Activated CD8-positive, alpha-beta memory T cell treated with anti-CD3 and anti-CD28 coated beads for 36 hours (primary cell): ENCODE measurements at regions not wholly inside any gene's neighbourhood (a gene's known extent, or its start where the extent isn't known, plus 50 kb on each side); places are given as distances from the start of the nearest gene placed in this dataset.

Source experiments
- CTCF ChIA-PET: fragments of 350-600 bp; sonication (Branson Sonifier 250); formaldehyde crosslinking; loops from one replicate; lab custom pipeline; 2021; ENCODE audit warnings: antibody characterized with exemption; lab: Charles Lee
- POLR2A ChIA-PET: fragments of 350-600 bp; sonication (Branson Sonifier 250); formaldehyde crosslinking; loops from one replicate; lab custom pipeline; 2021; ENCODE audit warnings: antibody characterized with exemption; lab: Charles Lee

DNA sequence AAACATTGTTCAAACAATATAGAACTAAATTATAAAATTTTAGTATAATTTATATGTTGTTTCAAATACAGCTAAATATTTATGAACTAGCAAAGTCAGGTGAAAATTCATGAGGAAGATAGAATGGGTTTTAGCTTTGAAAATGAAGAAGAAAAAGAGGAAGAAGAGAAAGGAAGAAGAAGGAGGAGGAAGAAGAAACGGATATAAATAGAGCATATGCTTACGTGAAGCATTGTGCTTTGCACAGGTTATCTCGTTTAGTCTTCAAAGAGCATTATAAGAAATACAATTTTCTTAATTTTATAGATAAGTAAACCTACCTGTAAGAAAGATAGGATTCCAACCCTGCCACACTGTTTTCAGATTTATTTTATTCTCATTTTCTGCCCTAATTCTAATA lies 620.6 kb upstream of the DAB2 start:
- ChIA-PET POLR2A (no interaction called here), CTCF (no interaction called here)

DNA sequence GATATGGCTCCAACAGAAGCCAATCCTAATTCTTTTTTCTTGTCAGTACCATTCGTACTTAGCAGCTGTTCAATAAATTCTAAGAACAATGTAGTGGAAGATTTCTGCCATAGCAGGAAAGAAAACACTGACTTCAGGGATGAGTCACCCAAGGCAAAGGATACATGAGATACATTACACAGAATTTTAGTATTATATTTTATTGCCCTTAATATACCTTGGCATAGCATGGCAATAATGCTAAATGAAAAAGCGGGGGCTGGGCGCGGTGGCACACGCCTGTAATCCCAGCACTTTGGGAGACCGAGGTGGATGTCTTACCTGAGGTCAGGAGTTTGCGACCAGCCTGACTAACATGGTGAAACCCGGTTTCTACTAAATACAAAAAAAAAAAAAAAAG lies 619.1 kb upstream of the DAB2 start:
- ChIA-PET CTCF (interaction anchor here (0.7 kb wide), 1 partner anchor 17 kb away, joined by 3 read pairs; no protein-coding TSS in a partner anchor), POLR2A (no interaction called here)

DNA sequence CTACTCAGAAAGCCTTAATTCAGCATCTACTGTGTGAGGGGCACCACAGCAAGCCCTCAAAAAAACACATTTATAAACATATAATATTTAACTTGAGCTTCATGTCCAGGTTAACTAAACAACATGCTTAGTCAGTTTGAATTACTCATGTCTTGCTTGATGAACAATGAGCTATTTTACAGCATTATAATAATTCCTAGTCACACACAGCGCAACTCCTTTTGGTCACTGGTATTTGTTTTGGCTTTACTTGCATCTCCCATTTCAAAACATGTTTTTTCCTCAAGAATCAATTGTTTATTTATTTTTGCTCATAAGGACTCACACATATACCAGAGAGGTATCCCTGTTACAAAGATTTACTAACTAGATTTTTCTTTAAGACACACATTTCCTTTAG lies 616.7 kb upstream of the DAB2 start:
- POLR2A ChIA-PET: no interaction called here
- CTCF ChIA-PET: no interaction called here

DNA sequence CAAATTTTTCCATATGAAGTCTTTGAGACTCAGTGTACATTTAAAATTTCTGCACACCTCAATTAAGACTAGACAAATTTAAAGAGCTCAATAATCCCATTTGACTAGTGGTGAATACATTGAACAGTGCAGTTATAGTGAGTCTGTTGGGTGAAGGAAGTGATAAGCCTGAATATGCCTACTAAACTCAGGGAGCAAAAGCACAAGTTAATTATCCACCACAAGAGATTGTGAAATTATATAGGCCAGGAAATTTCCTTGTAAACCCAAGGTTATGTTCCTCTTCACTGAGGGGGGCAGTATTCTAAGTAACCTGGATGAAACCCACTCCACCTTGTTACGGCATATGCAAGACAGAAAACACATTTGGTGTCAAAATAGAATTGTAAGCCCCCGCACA lies 612.9 kb upstream of the DAB2 start:
- ChIA-PET POLR2A (no interaction called here), CTCF (no interaction called here)

DNA sequence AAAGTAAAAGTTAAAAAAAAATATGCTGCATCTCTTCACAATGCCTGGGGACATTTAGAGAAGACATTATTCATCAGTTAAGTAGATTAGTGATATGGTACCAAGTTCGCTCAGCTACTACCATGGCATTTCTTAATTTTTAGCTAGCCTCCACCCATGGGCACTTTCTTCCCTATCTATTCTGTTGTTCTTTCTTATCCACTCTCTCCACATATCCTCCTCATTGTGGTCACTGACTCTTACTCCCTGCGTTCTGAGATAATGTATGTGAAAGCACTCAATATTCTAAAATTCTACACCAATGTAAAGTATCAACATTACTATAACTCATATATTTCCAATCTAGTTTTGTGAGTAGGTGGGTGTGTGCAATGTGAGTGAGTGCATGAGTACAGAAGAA lies 609.7 kb upstream of the DAB2 start:
- CTCF ChIA-PET: no interaction called here
- POLR2A ChIA-PET: no interaction called here

DNA sequence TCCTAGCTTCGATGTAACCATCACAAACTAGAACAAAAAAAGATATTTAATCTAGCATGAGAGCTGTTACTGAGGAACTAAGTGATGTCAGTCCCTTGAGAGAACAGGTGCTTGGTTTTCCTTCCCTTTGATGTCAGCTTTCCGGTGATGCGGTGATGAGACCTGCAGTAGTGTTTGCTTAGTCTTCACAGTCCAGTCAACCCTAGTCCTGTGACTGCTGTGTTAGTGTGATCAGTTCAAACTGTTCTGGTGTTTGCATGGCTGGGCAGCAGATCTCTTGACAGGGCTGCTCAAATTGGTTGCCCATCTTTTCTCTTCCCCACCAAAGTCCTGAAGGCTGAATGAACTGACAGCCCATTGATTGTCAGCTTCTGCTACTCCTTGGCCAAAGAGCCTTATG lies 608.6 kb upstream of the DAB2 start:
- ChIA-PET POLR2A (no interaction called here), CTCF (interaction anchor here (1.2 kb wide), 1 partner anchor 11 kb away, joined by 3 read pairs; no protein-coding TSS in a partner anchor)

DNA sequence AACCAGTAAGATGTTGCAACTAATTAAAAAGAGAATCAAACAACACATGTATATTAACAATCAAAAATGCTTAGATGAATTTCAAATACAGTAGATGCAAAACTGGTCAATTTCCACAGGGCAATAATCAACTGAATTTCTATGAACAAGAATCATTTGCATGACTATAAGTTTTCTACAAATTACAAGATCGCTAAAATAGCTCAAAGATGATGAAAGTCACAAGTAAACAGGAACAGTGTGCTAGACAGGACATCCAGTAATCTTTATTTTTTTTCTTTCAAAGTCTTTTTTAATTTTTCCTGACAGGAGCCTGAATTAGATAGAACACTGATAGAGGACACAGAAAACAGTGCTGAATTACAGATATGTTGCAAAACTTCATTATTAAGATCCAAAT lies 608.2 kb upstream of the DAB2 start:
- CTCF ChIA-PET: interaction anchor here (1.2 kb wide), 1 partner anchor 11 kb away, joined by 3 read pairs; no protein-coding TSS in a partner anchor

DNA sequence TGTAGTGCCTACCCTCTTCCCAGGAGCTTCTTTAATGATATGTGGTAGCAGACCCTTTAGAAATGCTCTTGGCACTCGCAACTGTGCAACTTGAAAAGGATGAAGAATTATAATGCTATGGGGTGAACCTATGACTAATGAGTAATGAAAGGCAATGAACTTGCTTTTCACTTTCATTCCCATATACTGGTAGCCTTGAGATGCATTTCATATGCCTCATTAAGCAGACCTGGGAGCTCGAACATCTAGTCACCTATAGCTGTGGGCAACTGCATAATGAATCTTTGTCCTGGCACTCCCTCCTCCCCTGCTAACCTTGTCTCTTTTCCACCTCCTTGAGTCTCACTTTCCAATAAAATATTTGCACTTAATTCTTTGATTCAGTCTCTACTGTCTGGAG lies 605.9 kb upstream of the DAB2 start:
- CTCF ChIA-PET: no interaction called here
- POLR2A ChIA-PET: no interaction called here

More for the DNA sequence above, 608.2 kb upstream of the DAB2 start:
- POLR2A ChIA-PET: no interaction called here

DNA sequence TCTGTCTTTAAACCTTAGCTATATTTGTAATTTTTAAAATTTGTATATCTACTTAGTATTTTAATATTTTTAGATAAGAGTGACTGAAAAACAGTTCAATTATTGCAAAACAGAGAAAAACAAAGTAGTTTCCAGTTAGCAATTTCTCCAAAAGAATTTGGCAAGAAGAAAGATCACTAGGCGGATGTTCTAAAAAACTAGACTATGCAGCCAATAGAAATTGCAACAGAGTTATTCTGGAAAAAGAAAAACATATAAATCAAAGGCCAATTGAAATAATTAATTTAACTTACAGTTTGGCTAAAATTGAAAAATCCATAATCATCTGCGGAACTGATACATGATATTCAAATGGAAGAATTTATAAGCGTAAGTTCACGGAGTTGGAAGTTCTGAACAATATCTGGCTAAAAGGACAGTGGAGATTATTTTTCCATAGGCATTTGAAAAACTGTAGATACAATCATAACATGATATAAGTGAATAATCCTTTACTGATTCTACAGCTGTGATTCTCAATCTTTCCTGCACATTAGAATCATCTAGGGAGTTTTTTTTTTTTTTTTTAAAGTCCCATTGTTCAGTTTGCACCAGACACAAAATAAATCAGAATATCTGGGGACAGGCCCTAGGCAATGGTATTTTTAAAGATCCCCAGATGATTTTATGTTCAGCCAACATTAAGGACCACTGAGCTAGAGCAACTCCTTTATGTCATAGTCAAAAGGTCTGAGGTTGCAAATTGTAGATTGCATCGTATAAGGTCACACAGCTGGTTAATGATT lies 605.1 kb upstream of the DAB2 start:
- POLR2A ChIA-PET: no interaction called here
- CTCF ChIA-PET: no interaction called here

DNA sequence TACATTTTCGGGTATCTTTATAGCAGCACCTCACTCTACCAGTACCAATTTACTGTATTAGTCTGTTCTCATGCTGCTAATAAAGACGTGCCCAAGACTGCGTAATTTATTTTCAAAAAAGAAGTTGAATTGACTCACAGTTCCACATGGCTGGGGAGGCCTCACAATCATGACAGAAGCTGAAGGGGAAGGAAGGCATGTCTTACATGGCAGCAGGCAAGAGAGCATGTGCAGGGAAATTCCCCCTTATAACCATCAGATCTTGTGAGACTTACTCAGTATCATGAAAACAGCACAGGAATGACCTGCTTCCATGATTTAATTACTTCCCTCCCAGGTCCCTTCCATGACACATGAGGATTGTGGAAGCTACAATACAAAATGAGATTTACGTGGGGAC lies 602.6 kb upstream of the DAB2 start:
- CTCF ChIA-PET: no interaction called here
- POLR2A ChIA-PET: no interaction called here

DNA sequence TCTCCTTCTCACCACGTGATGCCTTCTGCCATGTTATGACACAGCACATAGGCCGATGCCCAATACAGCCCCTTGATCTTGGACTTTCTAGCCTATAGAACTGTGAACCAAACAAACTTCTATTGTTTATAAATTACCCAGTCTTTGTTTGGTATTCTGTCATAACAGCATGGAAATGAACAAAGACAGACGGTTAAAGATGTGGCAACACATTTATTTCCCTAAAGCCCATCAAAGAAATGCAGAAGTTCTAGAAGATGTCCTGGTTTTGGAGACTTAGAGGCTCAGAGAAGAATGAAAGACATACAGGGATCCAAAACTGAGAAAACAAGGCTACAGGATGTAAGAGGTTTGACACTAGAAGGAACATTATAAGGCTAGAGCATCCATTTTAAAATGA lies 600.8 kb upstream of the DAB2 start:
- POLR2A ChIA-PET: no interaction called here
- CTCF ChIA-PET: no interaction called here

DNA sequence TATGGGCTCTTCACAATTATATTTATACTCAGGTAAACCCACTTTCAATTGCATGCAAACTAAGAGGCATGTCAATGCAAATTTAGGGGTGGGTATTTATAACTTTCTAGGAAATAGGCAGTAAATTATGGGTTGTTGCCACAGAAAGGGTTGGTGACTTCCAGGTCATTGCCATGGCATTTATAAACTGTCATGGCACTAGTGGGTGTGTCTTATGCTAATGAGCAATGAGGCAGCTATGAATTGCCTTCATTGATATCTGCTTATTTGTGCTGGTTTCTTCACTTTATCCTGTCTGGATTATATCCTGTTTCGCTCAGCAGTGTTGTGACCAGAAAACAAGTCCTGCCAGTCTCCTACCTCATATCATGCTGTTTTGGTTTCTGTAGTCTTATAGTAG lies 597.3 kb upstream of the DAB2 start:
- ChIA-PET POLR2A (no interaction called here), CTCF (interaction anchor here (1.8 kb wide), 1 partner anchor 11 kb away, joined by 3 read pairs; no protein-coding TSS in a partner anchor)

DNA sequence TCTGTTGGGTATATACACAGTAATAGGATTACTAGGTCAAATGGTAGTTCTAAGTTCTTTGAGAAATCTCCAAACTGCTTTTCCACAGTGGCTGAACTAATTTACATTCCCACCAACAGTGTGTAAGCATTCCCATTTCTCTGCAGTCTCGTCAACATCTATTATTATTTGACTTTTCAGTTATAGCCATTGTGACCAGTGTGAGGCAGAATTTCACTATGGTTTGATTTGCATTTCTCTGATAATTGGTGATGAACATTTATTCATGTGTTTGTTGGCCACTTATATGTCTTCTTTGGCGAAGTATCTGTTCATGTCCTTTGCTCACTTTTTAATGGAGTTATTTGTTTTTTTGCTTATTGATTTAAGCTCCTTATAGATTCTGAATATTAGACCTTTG lies 596.2 kb upstream of the DAB2 start:
- ChIA-PET POLR2A (no interaction called here), CTCF (no interaction called here)

DNA sequence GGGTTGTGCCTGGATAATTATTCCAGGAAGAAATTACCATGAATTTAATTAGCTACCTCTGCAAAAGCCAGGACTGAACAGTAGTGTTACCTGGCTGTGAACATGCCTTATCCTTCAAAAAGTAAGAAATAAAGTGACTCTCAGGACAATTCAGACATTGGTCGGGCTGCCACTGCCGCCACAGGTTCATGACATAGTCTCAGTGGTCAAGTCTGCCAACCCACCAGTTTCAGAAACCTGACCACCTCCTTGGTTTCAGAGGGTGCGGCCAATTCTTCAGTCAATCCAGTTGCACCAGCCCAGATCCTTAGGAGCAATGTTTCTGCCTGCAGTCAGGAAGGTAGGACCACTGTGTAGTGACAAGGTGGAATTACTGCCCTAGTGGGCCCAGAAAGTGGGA lies 593.1 kb upstream of the DAB2 start:
- ChIA-PET CTCF (no interaction called here), POLR2A (no interaction called here)

DNA sequence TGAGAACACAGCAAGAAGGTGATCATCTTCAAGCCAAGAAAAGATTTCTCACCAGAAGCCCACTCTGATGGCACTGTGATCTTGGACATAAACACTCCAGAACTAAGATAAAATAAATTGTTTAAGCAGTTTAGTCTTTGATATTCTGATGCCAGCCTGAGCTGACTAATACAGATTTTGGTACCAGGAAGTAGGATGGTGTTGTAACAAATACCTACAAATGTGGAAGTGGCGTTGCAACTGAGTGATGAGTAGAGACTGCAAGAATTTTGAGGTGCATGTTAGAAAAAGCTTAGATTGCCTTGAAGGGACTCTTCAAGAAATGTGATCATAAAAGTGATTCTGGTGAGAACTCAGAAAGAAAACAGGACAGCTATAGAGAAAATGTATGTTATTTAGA lies 592.4 kb upstream of the DAB2 start:
- ChIA-PET CTCF (no interaction called here), POLR2A (no interaction called here)

DNA sequence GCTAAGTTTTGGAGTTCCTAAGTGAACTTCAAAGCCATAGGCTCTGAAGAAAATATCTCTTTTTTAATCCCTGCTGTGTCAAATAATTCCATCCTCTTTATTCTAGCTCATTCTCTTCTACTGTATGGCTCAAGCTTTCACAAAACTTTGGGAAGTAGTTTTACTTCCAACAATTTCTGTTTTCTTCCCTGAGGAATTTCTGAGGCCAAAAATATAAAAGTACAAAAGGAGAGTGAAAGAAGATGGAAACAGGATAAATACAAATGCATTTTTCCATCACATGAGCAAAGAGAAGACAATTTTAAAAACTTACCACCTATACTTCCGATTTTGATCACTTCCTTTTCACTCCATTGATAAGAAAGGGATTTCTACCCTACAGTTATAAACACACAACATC lies 585.7 kb upstream of the DAB2 start:
- ChIA-PET POLR2A (no interaction called here), CTCF (no interaction called here)

DNA sequence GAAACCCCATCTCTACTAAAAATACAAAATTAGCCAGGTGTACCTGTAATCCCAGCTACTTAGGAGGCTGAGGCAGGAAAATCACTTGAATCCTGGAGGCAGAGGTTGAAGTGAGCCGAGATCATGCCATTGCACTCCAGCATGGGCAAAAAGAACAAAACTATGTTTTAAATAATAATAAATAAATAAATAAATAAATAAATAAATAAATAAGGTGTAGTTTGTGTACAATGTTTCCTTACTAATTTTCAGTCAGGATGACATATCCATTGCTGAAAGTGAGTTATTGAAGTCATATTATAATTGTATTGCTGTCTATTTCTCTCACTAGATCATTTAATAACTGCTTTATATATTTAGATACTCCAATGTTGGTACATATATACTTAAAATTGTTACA lies 581.5 kb upstream of the DAB2 start:
- POLR2A ChIA-PET: no interaction called here
- CTCF ChIA-PET: no interaction called here

DNA sequence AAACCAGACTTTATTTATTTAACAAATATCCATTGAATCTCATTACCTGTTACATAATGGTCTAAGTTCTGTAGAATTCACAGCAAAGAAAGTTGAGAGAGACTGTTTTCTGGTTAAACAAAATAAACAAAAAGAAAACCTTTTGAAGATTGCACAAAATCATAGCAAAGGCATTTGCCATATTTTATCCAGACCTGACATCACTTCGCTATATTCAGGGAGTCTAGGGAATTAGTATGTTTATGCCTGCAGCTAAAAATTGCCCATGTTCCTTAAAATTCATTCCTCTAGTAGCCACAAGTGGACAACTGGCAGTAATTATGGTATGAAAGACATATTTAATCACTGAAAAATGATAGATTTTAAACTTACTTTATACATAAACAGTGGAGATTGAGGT lies 577.0 kb upstream of the DAB2 start:
- ChIA-PET CTCF (no interaction called here), POLR2A (no interaction called here)

DNA sequence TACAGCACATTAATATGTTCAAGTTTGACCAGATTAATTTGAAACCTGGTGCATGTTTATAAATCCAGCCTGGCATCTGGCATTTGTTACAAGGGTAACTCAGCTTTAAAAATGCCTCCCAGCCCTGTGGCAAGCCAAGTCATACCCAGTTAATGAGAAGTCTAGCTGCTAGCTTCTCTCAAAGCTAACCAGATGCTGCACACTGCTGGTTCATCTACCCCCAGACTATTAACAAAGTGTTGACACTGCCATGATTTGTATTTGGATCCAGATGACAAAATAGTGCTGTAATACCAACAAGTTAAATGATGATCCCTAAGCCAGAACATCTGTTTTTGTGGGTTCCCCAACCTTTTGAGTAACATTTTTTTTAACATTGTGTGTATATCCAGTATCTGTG lies 573.7 kb upstream of the DAB2 start:
- ChIA-PET CTCF (no interaction called here), POLR2A (no interaction called here)

DNA sequence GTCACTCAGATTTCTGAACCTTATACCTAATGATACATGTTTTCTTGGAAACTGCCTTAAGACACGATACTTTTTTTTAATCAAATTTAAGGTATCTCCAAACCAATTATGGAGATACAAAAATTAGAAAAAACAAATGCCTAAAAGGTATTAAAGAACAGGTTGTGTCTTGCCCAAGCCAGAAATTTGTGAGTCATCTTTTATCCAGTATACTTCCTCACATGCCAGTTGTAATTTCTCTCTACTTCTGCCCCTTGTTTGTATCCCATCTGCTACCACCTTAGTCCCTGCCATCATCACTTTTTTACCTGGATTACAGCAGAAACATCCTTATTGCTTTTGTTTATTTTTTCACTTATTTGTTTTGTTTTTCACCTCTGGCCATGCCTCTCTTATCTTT lies 571.2 kb upstream of the DAB2 start:
- ChIA-PET CTCF (no interaction called here), POLR2A (no interaction called here)

DNA sequence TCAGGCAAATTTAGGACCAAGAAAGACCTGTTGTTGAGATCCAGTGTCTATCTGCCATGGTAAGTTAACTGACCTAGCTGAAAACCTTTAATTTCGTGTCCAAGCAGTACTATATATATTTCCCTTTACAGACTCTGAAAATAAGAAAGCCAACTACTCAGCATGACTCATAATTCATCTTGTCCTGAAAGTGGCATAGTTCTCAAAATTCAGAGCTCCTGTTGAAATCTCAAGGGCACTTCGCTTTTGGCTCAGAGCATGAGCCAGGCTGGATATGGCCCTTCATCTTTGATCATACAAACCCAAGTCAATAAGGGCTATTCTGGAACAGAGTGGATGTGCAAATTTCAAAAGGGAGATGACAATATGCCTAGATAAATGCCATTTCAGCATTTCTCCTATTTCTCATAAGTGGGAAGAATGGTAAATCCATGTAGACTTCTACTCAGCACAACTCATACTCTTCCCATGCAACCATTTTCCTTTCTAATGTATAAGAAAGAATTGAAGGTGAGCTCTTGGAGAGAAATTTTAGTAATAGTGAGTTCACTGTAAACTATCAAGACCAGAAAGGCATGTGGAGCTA lies 567.9 kb upstream of the DAB2 start:
- ChIA-PET POLR2A (no interaction called here), CTCF (no interaction called here)
